ENCODE measurements at regions not wholly inside any gene's neighbourhood (a gene's known extent, or its start where the extent isn't known, plus 50 kb on each side); places are given as distances from the start of the nearest gene placed in this dataset.

GRCh38 chr6:1513215-1513780 lies 96.4 kb upstream of the FOXC1 start:
- Histone ChIP-seq H3K9me3 (ENCODE audit: insufficient read depth, low read length, severe bottlenecking) (no peaks in the 10 kb centered on the region), H3K27ac (ENCODE audit: low read length) (no peak overlapping the region), H2AFZ (ENCODE audit: low read depth, low read length) (no peak overlapping the region), H3K79me2 (ENCODE audit: insufficient read depth, low read length) (no peaks in the 10 kb centered on the region), H3K4me1 (ENCODE audit: insufficient read depth, low read length) (no peaks in the 10 kb centered on the region), H3K4me3 (ENCODE audit: low read depth in 1 of 2, low read length in 2 of 2) (no peak overlapping the region), H3K27me3 (ENCODE audit: insufficient read depth, low read length, poor library complexity) (peaks cover 3% of the 10 kb centered on the region), H3K9ac (ENCODE audit: low read depth, low read length) (no peak overlapping the region), H3K36me3 (ENCODE audit: insufficient read depth, low read length) (no peaks in the 10 kb centered on the region), H3K4me2 (ENCODE audit: insufficient read depth, low read length) (no peak overlapping the region), H4K20me1 (ENCODE audit: insufficient read depth, low read length) (no peaks in the 10 kb centered on the region)
- ATAC-seq (ENCODE audit: insufficient read depth, low read depth) (no peak), DNase-seq (no peak)
- TF ChIP-seq EZH2 (IDR thresholded peaks at IDR 0.05; ENCODE audit: borderline replicate concordance, low read depth, low read length, severe bottlenecking): no peak
- no peak for TF ChIP-seq CTCF (IDR thresholded peaks at IDR 0.05; ENCODE audit: borderline replicate concordance, extremely low read depth, low read length, poor library complexity, severe bottlenecking)

DNA sequence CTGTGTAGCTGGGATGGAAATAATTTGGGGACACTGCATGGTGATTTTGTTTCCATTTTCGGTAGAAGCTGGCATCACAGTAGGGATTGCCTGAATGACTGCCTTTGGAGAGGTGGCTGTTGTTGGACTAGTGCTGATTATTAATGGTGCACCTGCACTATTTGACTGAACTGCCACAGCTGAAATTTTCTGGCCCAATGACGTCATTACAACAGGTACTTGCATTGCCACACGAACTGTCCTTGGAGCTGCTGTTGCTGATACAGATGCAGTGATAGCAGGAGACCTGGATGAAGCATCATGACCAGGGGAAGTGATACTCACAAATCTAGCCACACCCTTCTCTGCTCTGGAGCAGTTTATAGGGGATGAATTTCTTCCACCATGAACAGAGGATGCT lies 95.6 kb upstream of the FOXC1 start:
- no peak overlapping the region for H3K4me2 ChIP-seq (ENCODE audit: insufficient read depth, low read length)
- no peak for ATAC-seq (ENCODE audit: insufficient read depth, low read depth)

GRCh38 chr6:1515280-1515679 lies 94.4 kb upstream of the FOXC1 start:
- no peak for DNase-seq

More for the DNA sequence above, 95.6 kb upstream of the FOXC1 start:
- Histone ChIP-seq H3K27me3 (ENCODE audit: insufficient read depth, low read length, poor library complexity) (peaks cover 3% of the 10 kb centered on the region), H2AFZ (ENCODE audit: low read depth, low read length) (no peak overlapping the region), H3K36me3 (ENCODE audit: insufficient read depth, low read length) (no peaks in the 10 kb centered on the region), H3K27ac (ENCODE audit: low read length) (no peak overlapping the region), H3K9ac (ENCODE audit: low read depth, low read length) (no peak overlapping the region), H3K4me1 (ENCODE audit: insufficient read depth, low read length) (no peaks in the 10 kb centered on the region), H3K9me3 (ENCODE audit: insufficient read depth, low read length, severe bottlenecking) (no peaks in the 10 kb centered on the region), H4K20me1 (ENCODE audit: insufficient read depth, low read length) (no peaks in the 10 kb centered on the region), H3K4me3 (ENCODE audit: low read depth in 1 of 2, low read length in 2 of 2) (no peak overlapping the region), H3K79me2 (ENCODE audit: insufficient read depth, low read length) (no peaks in the 10 kb centered on the region)
- TF ChIP-seq CTCF (IDR thresholded peaks at IDR 0.05; ENCODE audit: borderline replicate concordance, extremely low read depth, low read length, poor library complexity, severe bottlenecking): no peak
- TF ChIP-seq EZH2 (IDR thresholded peaks at IDR 0.05; ENCODE audit: borderline replicate concordance, low read depth, low read length, severe bottlenecking): no peak
- DNase-seq: no peak

More at GRCh38 chr6:1515280-1515679, 94.4 kb upstream of the FOXC1 start:
- H3K9me3 ChIP-seq (ENCODE audit: insufficient read depth, low read length, severe bottlenecking): no peaks in the 10 kb centered on the region
- no peak overlapping the region for H2AFZ ChIP-seq (ENCODE audit: low read depth, low read length)
- no peak overlapping the region for H3K4me3 ChIP-seq (ENCODE audit: low read depth in 1 of 2, low read length in 2 of 2)
- H3K4me1 ChIP-seq (ENCODE audit: insufficient read depth, low read length): no peaks in the 10 kb centered on the region
- TF ChIP-seq CTCF (IDR thresholded peaks at IDR 0.05; ENCODE audit: borderline replicate concordance, extremely low read depth, low read length, poor library complexity, severe bottlenecking): no peak
- no peak for TF ChIP-seq EZH2 (IDR thresholded peaks at IDR 0.05; ENCODE audit: borderline replicate concordance, low read depth, low read length, severe bottlenecking)
- H3K27me3 ChIP-seq (ENCODE audit: insufficient read depth, low read length, poor library complexity): peaks cover 3% of the 10 kb centered on the region
- H3K9ac ChIP-seq (ENCODE audit: low read depth, low read length): no peak overlapping the region
- H3K36me3 ChIP-seq (ENCODE audit: insufficient read depth, low read length): no peaks in the 10 kb centered on the region
- H3K27ac ChIP-seq (ENCODE audit: low read length): no peak overlapping the region
- no peak overlapping the region for H3K4me2 ChIP-seq (ENCODE audit: insufficient read depth, low read length)
- no peaks in the 10 kb centered on the region for H4K20me1 ChIP-seq (ENCODE audit: insufficient read depth, low read length)
- no peak for ATAC-seq (ENCODE audit: insufficient read depth, low read depth)
- H3K79me2 ChIP-seq (ENCODE audit: insufficient read depth, low read length): no peaks in the 10 kb centered on the region

Measured in DND-41 (cell line).